HepG2 (cell line): ENCODE measurements at regions not wholly inside any gene's neighbourhood (a gene's known extent, or its start where the extent isn't known, plus 50 kb on each side); places are given as distances from the start of the nearest gene placed in this dataset.

Source experiments
- ATAC-seq: fragments of 200-7000 bp; cut with Tn5 transposase; 3 replicates; pipeline ENCODE4 v1.9.1; 2020; ENCODE audit warnings: mild to moderate bottlenecking, moderate library complexity
- BruUV-seq: library from RNA; stranded (reverse); fragments of 400-500 nt; replicated peaks from 2 replicates; lab custom pipeline; 2021; lab: Mats Ljungman, UMichigan
- CTCF ChIA-PET: fragments of 300-600 bp; formaldehyde crosslinking; extraction: SDS; loops from one replicate; lab custom pipeline; 2021; ENCODE audit warnings: low total read pairs, inconsistent platforms, low intra/inter-chr PET ratio; lab: Yijun Ruan, JAX
- POLR2A ChIA-PET: fragments of 350-600 bp; sonication (Branson Sonifier 250); formaldehyde crosslinking; loops from one replicate; lab custom pipeline; 2020; ENCODE audit warnings: antibody characterized with exemption, inconsistent platforms; lab: Yijun Ruan, JAX
- DNase-seq: peaks from one replicate; pipeline ENCODE4 v3.0.0-alpha.2; 2015; ENCODE audit warnings: low spot score
- FAIRE-seq: peaks from 3 replicates; lab custom pipeline; 2011; peaks lifted over from hg19 to GRCh38; lab: Jason Lieb, UNC
- H2AFZ ChIP-seq: one replicate; pipeline ENCODE4 v1.6.1; 2011; ENCODE audit warnings: low read length, inconsistent platforms
- H3K27ac ChIP-seq: fragments of 300-600 bp; 3 replicates; pipeline ENCODE4 v1.8.0; 2011; ENCODE audit warnings: mixed run types, mild to moderate bottlenecking, mixed read lengths, low read length, inconsistent platforms; ENCODE audit not compliant: insufficient read depth; ENCODE audit errors: extremely low read length
- H3K27me3 ChIP-seq, 2 experiments: fragments of 200-600 bp in 1 of 2; 2 replicates in 1 of 2; 3 replicates in 1 of 2; pipeline versions ENCODE4 v1.6.0 to v1.8.0; 2011; ENCODE audit warnings: low read length in 2 of 2, mild to moderate bottlenecking in 2 of 2, moderate library complexity in 2 of 2, inconsistent platforms in 1 of 2; ENCODE audit not compliant: insufficient read depth in 2 of 2, control insufficient read depth in 1 of 2
- H3K36me3 ChIP-seq, 2 experiments: fragments of 200-600 bp in 1 of 2; replicated peaks in 1 of 2; 2 replicates in 1 of 2; 3 replicates in 1 of 2; pipeline versions ENCODE4 v1.5.1 to v1.8.0; 2011; ENCODE audit warnings: low read length in 2 of 2, inconsistent platforms in 1 of 2; ENCODE audit not compliant: insufficient read depth in 2 of 2, control insufficient read depth in 1 of 2
- H3K4me1 ChIP-seq: 2 replicates; pipeline ENCODE4 v1.5.1; 2012; ENCODE audit warnings: low read length, inconsistent platforms; ENCODE audit not compliant: insufficient read depth
- H3K4me2 ChIP-seq: 2 replicates; pipeline ENCODE4 v1.6.0; 2011; ENCODE audit warnings: low read depth, low read length, inconsistent platforms
- H3K4me3 ChIP-seq, 3 experiments: fragments of 200-600 bp in 1 of 3; sonication (generic), shearing (Covaris generic) in 1 of 3; replicated peaks in 1 of 3; 2 replicates each; pipeline ENCODE4 v1.5.1; 2011 to 2016; ENCODE audit warnings: low read length in 3 of 3, inconsistent platforms in 2 of 3, low read depth in 2 of 3, mild to moderate bottlenecking in 2 of 3, control low read depth in 1 of 3, mixed read lengths in 1 of 3; ENCODE audit not compliant: insufficient read depth in 1 of 3
- H3K79me2 ChIP-seq: one replicate; pipeline ENCODE4 v1.6.1; 2011; ENCODE audit warnings: low read length, inconsistent platforms; ENCODE audit not compliant: insufficient read depth
- H3K9ac ChIP-seq: 2 replicates; pipeline ENCODE4 v1.6.0; 2011; ENCODE audit warnings: mild to moderate bottlenecking, low read depth, low read length, inconsistent platforms; ENCODE audit not compliant: insufficient read depth
- H3K9me3 ChIP-seq: 2 replicates; pipeline ENCODE4 v1.5.1; 2012; ENCODE audit warnings: mild to moderate bottlenecking, low read length
- H4K20me1 ChIP-seq: 2 replicates; pipeline ENCODE4 v1.6.0; 2011; ENCODE audit warnings: inconsistent platforms, mild to moderate bottlenecking, low read length, moderate library complexity; ENCODE audit not compliant: insufficient read depth
- MTA1 ChIP-seq: sonication (generic); formaldehyde crosslinking; IDR thresholded peaks from 2 replicates; pipeline ENCODE4 v1.4.0; 2020; ENCODE audit warnings: missing genetic modification reagents, mild to moderate bottlenecking, borderline replicate concordance
- PHF8 ChIP-seq: sonication (generic); formaldehyde crosslinking; IDR thresholded peaks from 2 replicates; pipeline ENCODE4 v1.5.0; 2020; ENCODE audit warnings: missing genetic modification reagents
- RFX5 ChIP-seq: IDR thresholded peaks from 2 replicates; pipeline ENCODE4 v1.6.1; 2011; ENCODE audit warnings: low read depth, low read length, improper control_type of control experiment
- SNAPC4 ChIP-seq: sonication (generic); formaldehyde crosslinking; IDR thresholded peaks from 2 replicates; pipeline ENCODE4 v1.4.0; 2020; ENCODE audit warnings: mild to moderate bottlenecking, missing genetic modification reagents
- TEAD3 ChIP-seq: optimal IDR thresholded peaks from 2 replicates; pipeline ENCODE3; 2016; ENCODE audit warnings: borderline replicate concordance
- ZBTB38 ChIP-seq: sonication (generic); formaldehyde crosslinking; IDR thresholded peaks from 2 replicates; pipeline ENCODE4 v1.5.1; 2020; ENCODE audit warnings: mild to moderate bottlenecking, missing genetic modification reagents
- ZNF577 ChIP-seq: sonication (generic); formaldehyde crosslinking; IDR thresholded peaks from 2 replicates; pipeline ENCODE4 v1.4.0; 2020; ENCODE audit warnings: mild to moderate bottlenecking, low read depth, missing genetic modification reagents, borderline replicate concordance
- ZNF746 ChIP-seq: sonication (generic); formaldehyde crosslinking; IDR thresholded peaks from 2 replicates; pipeline ENCODE4 v1.8.0; 2022; ENCODE audit warnings: mild to moderate bottlenecking, missing genetic modification reagents
- ZNF75D ChIP-seq: sonication (generic); formaldehyde crosslinking; IDR thresholded peaks from 2 replicates; pipeline ENCODE4 v1.8.1; 2023; ENCODE audit warnings: missing genetic modification reagents, mild to moderate bottlenecking, borderline replicate concordance
- ZNF782 ChIP-seq: sonication (generic); formaldehyde crosslinking; IDR thresholded peaks from 2 replicates; pipeline ENCODE4 v1.4.0; 2020; ENCODE audit warnings: missing genetic modification reagents, mild to moderate bottlenecking, borderline replicate concordance
- WGBS: methylation state at CpG from one replicate; pipeline ENCODE4 v1.1.6; 2017; ENCODE audit warnings: low lambda C conversion rate; 5-methylcytosine and 5-hydroxymethylcytosine counted together
- in situ Hi-C: cut with HindIII; loops from 2 replicates; pipeline ENCODE4 v1.10.0; 2017; ENCODE audit warnings: low pct_unique_long_range_greater_than_20kb; ENCODE audit not compliant: extremely low pct_ligation_motif_present
- intact Hi-C: fragments of 100-400 bp; cut with micrococcal nuclease; formaldehyde crosslinking; loops from one replicate; pipeline ENCODE4 v1.10.0; 2022; ENCODE audit not compliant: unreplicated experiment

- WGBS, result 57% methylated on average over 8 of the region's 8 CpGs
- ATAC-seq, result no peak
- intact Hi-C loops, result loop anchor here (5.0 kb wide), 1 partner anchor 150 kb away; no protein-coding TSS in a partner anchor
Observed at GRCh38 chr9:105142406-105143135, 101.9 kb upstream of the SLC44A1 start.

More at GRCh38 chr9:105142406-105143135, 101.9 kb upstream of the SLC44A1 start:
- no peak for DNase-seq
- ChIA-PET CTCF (no interaction called here), POLR2A (no interaction called here)
- Histone ChIP-seq H3K4me1 (peaks cover 10% of the 10 kb centered on the region), H3K36me3 (no peaks in the 10 kb centered on the region), H3K79me2 (no peaks in the 10 kb centered on the region), H3K4me3 (no peak overlapping the region), H3K4me2 (no peak overlapping the region), H3K9ac (no peak overlapping the region), H3K27ac (no peak overlapping the region), H3K9me3 (no peaks in the 10 kb centered on the region), H4K20me1 (no peaks in the 10 kb centered on the region), H2AFZ (no peak overlapping the region), H3K27me3 (peaks cover 2 to 39% of the 10 kb centered on the region in 2 experiments; a peak in 4 of 5 replicates)
- no peak for FAIRE-seq
- TF ChIP-seq SNAPC4 (no peak), ZBTB38 (CRISPR knock-in tag) (no peak), PHF8 (CRISPR knock-in tag) (no peak), RFX5 (no peak), ZNF75D (CRISPR knock-in tag) (no peak), MTA1 (CRISPR knock-in tag) (no peak), TEAD3 (CRISPR knock-in tag) (no peak), ZNF782 (CRISPR knock-in tag) (no peak), ZNF746 (CRISPR knock-in tag) (no peak), ZNF577 (CRISPR knock-in tag) (no peak)
- in situ Hi-C loops, result no loop called here
- no TSS peak for BruUV-seq
